HG02763 (cell line): ENCODE measurements at regions not wholly inside any gene's neighbourhood (a gene's known extent, or its start where the extent isn't known, plus 50 kb on each side); places are given as distances from the start of the nearest gene placed in this dataset.
"Not testable (repeated sequence)": the region's sequence is repeated elsewhere in the genome, so short reads cannot be mapped to it uniquely, and the experiment has no call there.

Source experiments
- ATAC-seq: cut with Tn5 transposase; IDR thresholded peaks from one replicate; pipeline ENCODE4 v1.9.1; 2021; ENCODE audit warnings: mild to moderate bottlenecking, moderate library complexity; ENCODE audit not compliant: unreplicated experiment

GRCh38 chr7:69078997-69079769 lies 519.1 kb upstream of the AUTS2 start:
- ATAC-seq, result no peak

GRCh38 chr7:69087281-69087680 lies 511.0 kb upstream of the AUTS2 start:
- ATAC-seq, result not testable (repeated sequence)

- ATAC-seq, result no peak
Observed at GRCh38 chr7:69088185-69088584, 510.1 kb upstream of the AUTS2 start.

- ATAC-seq, result no peak
Observed at GRCh38 chr7:69090936-69091335, 507.3 kb upstream of the AUTS2 start.

GRCh38 chr7:69091521-69091920 lies 506.8 kb upstream of the AUTS2 start:
- no peak for ATAC-seq

- no peak for ATAC-seq
Observed at GRCh38 chr7:69095127-69095526, 503.1 kb upstream of the AUTS2 start.

GRCh38 chr7:69095649-69096048 lies 502.6 kb upstream of the AUTS2 start:
- no peak for ATAC-seq

GRCh38 chr7:69104023-69104422 lies 494.3 kb upstream of the AUTS2 start:
- ATAC-seq, result no peak

GRCh38 chr7:69105092-69105491 lies 493.2 kb upstream of the AUTS2 start:
- ATAC-seq, result no peak

- ATAC-seq, result no peak
Observed at GRCh38 chr7:69105981-69106380, 492.3 kb upstream of the AUTS2 start.

GRCh38 chr7:69106449-69106848 lies 491.8 kb upstream of the AUTS2 start:
- not testable (repeated sequence) for ATAC-seq

GRCh38 chr7:69106946-69107345 lies 491.3 kb upstream of the AUTS2 start:
- not testable (repeated sequence) for ATAC-seq

GRCh38 chr7:69108097-69108496 lies 490.2 kb upstream of the AUTS2 start:
- ATAC-seq, result no peak

GRCh38 chr7:69109246-69109645 lies 489.0 kb upstream of the AUTS2 start:
- no peak for ATAC-seq

- no peak for ATAC-seq
Observed at GRCh38 chr7:69109879-69110278, 488.4 kb upstream of the AUTS2 start.

GRCh38 chr7:69110450-69111050 lies 487.7 kb upstream of the AUTS2 start:
- no peak for ATAC-seq

- no peak for ATAC-seq
Observed at GRCh38 chr7:69114374-69114773, 483.9 kb upstream of the AUTS2 start.

- no peak for ATAC-seq
Observed at GRCh38 chr7:69115788-69116187, 482.5 kb upstream of the AUTS2 start.

- not testable (repeated sequence) for ATAC-seq
Observed at GRCh38 chr7:69116196-69116595, 482.1 kb upstream of the AUTS2 start.

GRCh38 chr7:69122953-69123352 lies 475.3 kb upstream of the AUTS2 start:
- no peak for ATAC-seq

- no peak for ATAC-seq
Observed at GRCh38 chr7:69126896-69127479, 471.3 kb upstream of the AUTS2 start.

GRCh38 chr7:69129524-69129923 lies 468.8 kb upstream of the AUTS2 start:
- ATAC-seq, result no peak
